Epidermal melanocyte (primary cell): ENCODE measurements at regions not wholly inside any gene's neighbourhood (a gene's known extent, or its start where the extent isn't known, plus 50 kb on each side); places are given as distances from the start of the nearest gene placed in this dataset.

ENCODE experiments used
- DNase-seq: peaks from one replicate; pipeline ENCODE4 v3.0.0; 2011; ENCODE audit warnings: low spot score; ENCODE audit not compliant: insufficient read length

DNA sequence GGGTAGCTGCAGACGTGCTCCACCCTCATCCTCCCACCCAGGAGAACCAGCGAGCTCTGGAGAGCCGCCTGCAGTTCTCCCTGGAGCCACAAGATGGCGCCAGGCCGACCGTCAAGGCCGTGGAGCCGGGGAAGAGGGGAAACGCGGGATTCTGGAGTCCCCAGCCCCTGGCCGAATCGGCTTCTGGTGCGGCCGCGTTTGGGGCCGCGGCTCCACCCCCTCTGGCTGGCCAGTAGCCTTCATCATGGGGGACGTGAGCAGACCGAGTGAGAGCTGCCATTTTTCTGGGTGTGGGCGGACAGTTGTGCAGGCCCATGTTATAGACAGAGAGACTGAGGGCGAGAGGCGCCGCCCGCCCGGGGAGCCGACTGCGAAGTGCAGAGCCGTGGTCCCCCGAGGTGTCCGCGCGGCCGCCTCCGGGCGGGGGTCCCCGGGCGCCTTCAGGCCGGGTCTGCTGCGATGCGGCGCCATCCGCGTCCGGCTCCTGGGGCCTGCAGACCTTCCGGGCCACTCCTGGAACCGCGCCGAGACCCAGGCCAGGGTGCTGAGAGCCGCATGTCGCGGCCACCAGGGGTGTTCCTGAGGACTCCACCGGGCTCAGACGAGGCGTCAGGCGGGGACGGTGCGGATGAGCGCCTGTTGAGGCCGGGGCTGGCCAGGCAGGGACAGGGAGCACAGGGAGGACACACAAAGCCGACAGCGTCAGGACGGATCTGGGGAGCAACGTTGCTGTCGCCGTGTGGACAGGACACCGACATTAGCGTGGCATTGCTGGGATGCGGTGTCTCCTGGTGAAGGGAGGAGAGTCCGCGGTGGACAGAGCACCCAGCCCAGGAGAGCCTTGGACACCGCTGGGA lies 418.2 kb upstream of the HS6ST1 start:
- peak; percentile 77 for DNase-seq

DNA sequence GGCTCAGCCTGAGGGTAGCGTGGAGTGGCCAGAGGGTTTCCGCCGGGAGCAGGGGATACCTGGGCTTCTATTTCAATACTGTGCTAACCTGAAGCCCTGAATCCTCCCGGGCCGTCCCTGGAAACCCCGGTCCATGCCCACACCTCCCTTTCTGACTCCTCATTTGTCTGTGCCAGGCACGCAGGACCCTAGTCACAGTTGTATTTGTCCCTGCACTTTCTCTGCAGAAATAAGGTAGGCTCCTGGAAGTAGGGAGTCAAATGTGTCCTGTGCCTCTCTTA lies 418.8 kb upstream of the HS6ST1 start:
- DNase-seq = no peak

DNA sequence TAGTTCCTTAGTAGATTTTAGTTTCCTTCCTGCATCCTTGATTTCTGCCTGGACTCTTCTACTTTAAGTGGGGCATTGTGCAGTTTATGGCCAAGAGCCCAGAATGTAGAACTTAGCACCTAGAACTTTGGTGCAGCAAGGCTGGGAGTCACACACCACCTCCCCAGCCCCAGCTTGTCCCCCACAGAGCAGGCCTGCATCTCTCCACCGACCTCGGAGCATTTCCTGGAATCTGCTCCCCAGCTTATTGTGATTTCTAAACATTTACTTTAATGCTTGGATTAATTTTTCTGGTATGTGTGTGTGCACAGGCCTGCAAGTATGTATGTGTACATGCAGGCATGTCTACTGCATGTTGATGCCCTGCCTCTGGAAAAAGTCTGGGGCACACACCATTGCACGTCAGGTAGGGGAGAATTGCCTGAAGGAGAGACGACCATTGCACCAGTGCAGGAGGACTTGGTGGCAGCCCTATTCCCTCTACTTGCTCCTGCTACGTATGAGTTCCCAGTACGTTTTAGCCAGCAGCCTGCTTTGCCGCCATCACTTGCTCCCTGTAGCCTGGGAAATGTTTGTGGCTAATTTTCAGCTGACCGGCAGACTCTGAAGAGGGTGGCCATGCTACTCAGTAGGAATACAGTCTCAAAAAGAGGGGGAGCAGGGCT lies 419.9 kb upstream of the HS6ST1 start:
- no peak for DNase-seq

DNA sequence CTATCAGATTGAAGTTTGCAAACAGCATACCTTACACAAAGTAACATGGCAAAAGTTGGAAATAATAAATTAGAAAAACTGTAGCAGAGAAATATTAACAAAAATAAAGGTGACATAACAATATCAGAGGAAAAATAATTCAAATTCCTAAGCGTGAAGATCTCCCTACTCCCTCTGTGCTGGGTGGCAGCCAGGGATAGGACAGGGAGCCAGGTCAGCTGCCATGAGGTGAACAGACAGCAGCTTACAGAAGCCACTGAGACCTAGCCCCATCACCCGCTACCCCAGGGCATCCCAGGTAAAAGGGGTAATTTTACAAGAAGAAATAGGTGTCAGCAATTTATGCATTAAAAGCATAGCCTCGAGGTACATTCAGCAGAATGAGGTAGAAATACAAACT lies 423.8 kb upstream of the HS6ST1 start:
- no peak for DNase-seq

DNA sequence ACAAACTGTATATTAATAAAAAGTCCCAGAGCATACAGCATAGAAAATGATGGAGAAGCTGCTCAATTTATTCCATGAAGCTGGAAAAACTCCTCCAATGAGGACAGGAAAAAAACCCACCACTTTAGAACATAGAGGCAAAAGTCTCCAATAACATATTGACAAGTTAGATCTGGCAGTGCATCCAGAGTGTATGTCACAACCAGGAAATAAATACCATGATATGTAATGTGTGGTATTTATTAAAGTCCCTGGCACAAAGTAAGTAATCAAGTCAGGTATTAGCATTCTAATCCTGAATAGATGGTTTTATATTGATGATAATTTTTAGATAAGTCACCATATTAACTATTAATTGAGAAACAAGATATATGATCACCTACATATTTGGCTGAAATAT lies 427.3 kb upstream of the HS6ST1 start:
- no peak for DNase-seq

DNA sequence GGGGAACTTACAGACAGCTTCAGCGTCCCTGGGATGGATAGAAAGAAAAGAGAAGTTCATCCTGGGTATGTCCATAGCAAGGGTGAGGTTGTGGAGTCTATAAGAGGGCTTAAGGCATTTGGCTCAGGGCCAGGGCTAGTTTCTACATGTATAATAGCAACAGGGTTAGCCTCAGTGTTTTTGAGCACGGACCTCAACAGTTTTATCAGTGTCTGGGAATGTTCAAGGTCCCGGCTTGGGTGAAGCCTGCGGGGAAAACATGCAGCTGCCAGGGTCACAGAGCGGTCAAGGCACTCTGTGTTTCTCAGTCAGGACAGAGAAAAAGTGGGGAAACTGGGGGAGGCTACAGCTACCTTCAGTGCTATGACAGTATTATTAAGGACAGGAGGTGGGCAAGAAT lies 427.7 kb upstream of the HS6ST1 start:
- DNase-seq = no peak

DNA sequence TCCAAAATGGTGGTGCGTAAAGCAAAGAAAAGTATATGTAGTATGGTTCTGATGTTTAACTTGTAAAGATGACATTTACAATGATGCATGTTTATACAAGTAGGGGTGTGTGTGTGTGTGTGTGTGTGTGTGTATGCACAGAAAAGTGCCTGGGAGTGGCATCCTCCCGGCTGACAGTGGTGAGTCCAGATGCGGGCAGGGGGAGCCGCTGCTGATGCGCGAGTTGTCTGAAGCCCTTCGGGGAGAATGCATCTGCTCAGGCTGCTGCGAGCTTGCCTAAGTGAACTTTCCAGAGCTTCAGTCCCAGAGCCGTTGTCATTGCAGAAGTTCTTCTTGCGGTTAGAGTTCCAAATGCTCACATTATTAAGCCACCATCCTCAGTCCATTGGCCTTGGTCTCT lies 429.7 kb upstream of the HS6ST1 start:
- no peak for DNase-seq

DNA sequence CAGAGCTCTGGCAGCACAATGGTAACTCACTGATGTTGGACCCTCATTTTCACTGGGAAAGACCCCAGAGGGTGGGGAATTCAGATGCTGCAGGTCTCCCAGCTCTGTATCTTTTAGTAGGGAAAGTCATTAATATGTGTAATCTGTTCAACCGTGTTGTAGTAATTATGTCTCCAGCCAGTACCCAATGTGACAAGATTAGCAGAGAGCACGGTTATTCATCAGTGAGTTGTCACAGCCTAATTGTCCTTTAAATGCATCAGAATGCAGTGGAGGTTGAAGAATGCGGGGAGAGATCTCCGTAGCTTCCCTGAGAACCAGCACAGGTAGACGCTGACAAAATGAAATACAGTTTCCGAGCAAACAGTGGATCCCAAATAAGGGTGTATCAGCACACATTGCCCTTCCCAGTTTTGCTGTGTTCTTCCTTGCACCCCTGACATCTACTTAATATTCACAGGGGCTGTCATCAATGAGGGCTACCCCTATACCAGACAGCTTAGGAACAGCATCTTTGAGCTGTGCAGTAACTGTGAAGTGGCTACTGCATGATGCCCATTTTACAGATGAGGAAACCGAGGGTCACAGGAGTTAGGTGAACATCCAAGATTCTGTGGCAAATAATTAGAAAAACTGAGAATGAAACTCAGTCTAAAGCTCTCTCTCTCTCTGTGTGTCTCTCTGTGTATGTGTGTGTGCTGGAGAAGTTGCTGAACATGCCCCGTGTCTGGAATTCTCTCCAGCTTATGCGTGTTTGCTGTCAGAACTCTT lies 430.4 kb upstream of the HS6ST1 start:
- no peak for DNase-seq

DNA sequence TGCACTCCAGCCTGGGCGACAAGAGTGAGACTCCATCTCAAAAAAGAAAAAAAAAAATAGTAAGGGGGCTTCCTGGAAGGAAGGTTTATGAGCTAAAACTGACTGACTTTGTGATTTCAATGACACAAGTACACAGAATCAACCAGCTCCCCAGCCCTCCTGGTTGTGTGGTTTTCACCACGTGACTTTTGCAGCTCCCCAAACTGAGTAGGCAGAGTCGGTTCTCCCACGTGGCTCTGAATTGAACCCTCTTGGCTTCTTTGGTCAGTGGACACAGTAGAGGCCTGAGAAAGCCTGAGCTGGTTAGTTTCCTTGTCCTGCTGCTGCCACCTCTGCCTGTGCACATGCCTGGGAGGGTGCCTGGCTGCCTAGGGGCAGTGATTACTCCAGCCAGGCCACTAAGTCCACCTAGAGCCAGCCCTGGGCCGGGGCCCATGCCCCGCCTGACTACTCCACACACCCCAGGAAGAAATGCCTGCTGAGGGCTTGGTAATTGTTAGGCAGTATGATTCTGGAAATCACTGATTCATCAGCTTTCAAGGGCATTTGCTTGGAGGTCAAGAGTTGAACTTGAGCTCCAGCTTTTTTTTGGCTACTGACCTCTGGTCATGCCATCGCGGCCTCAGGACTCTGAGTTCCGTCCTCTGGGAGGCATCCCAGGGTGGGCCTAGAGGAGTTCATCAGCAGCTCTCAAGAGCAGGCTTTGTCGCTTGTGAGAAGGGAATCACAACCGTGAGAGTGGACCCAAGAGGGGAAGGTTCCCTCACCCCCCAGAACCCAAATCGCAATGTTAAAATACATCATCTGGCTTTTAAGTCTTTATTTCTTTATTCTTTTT lies 431.9 kb upstream of the HS6ST1 start:
- DNase-seq = no peak

DNA sequence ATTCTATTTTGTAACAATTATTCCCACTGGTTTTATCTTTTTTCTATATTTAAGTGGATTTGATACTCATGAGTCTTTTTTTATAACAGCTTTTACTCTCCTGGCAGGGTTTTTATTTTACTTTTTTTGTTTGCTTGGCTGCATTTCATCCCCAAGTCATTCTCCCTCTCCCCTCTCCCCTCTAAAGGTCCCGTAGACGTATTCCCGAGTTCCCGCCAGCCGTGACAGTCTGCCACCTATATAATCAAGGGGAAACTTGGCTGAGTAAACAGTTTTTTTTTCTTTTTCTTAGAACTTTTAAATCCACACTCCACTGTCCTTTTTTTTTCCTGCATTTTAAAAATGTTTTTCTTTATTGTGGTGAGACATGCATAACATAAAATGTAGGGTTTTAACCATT lies 433.1 kb upstream of the HS6ST1 start:
- no peak for DNase-seq

DNA sequence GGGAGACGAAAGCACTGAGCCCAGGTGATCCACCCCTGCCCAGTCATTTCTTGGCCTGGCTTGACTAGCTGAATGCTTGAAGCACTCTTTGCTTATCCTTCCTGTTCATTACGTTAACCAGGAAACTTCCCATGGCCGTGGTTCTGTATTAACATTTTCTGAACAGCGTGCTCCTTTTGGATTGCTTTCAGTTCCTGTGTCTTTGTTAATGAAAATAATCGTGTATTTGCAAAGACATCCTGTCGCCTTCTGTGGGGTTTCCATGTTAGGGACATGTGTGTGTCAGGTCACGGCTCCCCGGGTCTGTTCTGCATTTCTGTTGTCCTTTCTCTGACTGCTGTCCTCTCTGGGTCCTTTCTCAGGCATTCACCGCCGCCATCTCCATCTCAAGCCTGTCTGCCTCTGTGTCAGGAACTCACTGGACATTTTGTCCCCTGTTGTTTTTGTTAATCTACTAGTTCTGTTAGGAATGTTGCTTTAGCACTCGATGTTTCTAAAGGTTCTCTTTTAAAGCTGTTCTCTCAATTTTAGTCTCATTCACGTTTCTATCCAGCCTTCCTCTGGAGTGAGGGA lies 434.1 kb upstream of the HS6ST1 start:
- no peak for DNase-seq

DNA sequence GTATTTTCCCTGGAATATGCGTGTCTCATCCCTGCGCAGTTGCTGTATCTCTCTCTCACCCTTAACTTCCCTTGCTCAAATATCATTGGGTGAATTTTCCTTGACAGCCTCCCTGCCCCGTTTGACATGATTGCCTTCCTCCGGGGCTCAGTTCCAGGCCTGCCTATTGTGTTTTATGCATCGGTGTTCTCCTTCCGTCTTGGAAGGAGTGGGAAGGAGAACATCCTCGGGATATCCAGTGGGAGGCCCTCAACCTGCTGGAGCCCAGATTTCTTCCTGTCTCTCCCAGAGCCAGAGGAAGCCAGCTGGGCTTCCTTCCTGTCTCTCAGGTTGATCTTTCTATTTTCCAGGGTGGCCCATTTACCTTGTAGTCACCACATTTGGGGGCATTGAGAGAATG lies 434.7 kb upstream of the HS6ST1 start:
- no peak for DNase-seq

DNA sequence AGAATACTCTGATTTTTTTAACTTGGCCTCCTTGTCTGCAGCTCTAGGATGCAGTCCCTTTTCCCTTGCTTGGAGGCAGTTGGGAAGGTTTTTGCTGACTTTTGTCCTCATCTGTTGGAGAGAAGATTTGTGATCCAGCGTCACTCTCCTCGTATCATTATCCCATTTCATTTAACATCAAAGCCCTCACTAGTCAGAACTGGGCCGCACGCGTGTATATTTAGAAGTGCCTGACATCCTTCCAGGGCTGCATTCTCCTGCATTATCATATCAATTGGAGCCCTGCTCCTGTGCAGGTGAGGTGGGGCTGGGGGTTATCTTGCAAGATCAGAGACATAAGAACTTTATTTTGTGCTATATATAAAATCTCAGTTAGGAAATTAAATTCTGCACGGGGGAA lies 435.1 kb upstream of the HS6ST1 start:
- DNase-seq = no peak

DNA sequence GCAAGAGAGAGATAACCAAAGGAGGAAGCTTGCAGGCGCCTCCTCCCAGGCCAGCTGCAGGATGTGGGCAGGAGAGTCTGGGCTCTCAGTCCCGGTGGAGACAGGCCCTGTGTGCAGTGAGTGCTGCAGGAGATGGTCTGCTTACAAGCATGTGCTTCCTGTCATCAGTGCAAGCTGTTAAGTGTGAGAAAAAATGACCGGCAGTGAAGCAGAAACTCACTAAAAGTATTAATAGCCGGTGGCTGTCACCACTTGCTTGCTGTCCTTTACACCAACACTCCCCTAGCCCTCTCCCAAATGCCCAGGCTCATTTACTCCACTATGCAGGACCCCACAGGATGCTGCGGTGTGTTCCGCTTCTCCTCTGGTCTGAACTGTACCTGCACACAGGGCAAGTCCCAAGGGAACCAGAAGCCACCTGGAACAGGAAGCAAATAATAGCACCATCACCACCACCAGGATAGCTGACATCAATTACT lies 435.6 kb upstream of the HS6ST1 start:
- DNase-seq = no peak

DNA sequence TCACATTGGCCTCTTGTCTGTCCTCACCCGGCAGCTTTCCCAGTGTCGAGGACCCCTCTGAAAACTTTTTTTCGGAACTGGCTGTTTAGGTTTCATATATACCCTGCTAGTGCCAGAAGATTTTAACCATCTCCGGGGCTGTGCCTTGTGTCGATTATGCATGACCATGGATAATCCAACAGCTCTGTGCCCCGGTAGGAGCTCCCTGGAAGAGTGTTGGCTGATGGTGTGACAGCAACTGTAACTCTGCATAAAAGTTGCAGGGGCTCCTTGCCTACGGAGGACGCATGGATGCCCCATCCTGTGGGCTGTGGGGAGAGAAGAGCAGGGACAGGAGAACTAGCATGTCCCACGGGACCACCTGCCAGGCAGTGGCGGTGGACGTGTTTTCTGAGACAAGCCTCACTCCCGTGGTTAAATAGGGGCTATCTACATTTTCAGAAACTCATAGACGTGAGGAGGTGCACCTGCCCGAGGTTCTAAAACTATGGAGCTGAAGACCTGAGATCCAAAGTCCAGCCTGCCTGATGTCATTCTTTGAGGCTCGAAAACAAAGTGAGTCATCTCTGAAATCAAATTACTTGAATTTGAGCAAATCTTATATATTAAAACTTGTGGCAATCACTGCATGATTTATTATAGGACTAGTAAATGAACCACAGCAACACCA lies 437.2 kb upstream of the HS6ST1 start:
- DNase-seq = no peak

DNA sequence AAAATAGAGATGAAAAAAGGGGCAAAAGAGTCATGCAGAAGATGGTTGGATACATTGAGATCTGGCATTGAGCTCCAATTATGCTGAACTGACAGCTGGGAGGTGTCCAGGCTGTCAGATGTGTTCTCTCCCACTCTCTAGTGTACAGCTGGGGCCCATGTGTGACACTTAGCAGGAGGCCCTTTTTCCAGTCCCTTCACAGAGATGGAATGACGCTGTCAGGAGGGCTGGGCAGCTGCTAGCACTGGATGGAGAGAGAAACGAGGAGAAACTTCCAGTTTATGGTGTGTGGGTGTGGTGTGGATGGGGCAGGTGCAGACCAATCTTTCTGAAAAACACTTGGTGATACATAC lies 437.7 kb upstream of the HS6ST1 start:
- DNase-seq = no peak

DNA sequence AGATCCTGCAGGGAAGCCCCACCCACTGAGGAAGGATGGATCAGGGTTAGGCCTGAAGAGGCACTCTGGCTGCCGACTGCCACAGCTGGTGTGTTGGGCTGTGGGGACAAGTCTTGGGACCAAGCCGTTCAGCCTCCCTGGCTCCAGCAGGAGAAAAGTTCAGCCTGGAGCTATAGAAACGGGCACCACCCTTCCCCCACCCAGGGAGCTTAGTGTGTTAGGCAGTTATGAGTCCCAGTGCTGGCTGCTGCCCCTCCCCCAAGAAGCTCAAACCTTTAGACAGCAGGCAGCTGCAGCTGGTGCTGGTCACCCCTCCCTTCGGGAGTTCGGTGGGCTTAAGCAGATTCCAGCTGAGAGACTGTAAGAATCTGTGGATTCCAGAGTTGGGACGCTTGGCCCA lies 447.1 kb upstream of the HS6ST1 start:
- no peak for DNase-seq

DNA sequence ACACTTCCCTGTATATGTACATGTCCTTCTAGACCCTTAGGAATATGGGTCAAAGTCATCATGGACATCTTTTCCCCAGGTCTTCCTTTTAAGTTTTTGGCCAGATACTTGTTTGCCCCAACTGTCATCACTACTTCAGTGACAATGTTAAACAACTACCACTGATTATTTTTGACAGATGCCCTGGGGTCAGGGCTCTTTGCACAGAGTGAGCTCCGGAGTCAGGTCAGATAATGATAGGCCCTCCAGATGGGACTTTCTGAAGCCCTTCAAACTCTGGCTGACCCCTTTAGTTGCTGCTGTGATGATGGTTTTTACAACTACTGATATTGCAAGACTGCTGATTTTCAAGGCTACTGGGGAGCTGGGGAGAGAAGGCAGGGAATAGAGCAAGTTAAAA lies 449.4 kb upstream of the HS6ST1 start:
- DNase-seq = no peak

DNA sequence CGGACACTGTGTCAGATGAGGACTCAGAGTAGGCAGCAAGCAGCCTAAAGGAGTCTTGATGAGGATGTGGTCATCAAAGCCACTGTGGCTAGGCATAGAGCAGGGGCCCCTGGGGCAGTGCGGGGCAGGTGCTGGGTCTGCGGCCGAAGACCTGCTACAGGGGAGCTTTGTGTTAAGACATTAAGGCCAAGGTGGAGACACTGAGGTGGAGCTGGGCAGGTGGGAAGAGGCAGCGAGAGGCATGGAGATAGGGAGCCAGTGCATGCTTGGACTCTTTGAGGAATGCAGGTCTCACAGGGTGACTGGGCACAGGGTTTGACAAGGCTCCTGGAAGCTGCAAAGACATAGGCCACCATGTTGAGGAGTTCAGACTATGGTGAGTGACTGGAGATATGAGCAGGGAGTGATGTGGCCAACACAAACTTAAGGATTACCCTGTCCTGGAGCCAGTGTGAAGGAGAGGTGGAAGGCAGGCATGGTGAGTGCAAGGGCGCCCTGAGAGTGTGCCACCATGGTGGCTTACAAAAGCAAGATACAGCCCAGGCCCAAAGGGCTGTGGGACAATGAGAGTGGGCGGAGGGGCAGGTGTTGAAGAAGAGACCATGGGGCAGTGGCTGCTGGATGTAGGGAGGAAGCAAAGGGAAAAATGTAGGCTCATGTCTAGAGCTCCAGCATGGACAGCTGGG lies 450.9 kb upstream of the HS6ST1 start:
- no peak for DNase-seq
